ENCODE measurements at regions not wholly inside any gene's neighbourhood (a gene's known extent, or its start where the extent isn't known, plus 50 kb on each side); places are given as distances from the start of the nearest gene placed in this dataset.
A peak's percentile ranks its signal among the peaks of the same experiment; 100 is the strongest.

DNA sequence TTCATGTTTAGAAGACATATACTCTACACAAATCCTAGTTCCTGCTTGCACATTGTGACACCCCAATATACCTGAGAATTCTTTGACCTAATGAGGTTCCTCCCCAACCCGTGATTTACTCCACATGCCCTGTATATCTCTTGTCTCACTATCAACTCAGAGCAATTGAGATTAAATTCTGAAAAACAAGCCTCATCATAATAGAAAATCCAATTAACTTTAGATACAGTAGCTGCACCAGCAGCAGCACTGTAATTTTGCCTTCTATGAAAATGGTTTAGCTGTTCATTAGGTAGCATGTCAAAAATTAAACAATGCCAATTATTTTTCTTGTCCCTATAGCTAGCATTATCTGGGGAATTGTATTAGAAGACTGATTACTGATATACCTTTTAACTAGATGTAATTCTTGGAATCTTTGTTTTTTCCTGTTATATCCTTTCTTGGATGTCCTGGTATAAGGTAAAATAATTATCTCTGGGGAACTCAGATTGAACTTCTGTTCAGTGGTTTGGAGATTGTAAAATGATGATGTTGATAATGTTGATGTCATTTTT is 218.9 kb upstream of the TANK start:
- TF ChIP-seq, protein P1, sequence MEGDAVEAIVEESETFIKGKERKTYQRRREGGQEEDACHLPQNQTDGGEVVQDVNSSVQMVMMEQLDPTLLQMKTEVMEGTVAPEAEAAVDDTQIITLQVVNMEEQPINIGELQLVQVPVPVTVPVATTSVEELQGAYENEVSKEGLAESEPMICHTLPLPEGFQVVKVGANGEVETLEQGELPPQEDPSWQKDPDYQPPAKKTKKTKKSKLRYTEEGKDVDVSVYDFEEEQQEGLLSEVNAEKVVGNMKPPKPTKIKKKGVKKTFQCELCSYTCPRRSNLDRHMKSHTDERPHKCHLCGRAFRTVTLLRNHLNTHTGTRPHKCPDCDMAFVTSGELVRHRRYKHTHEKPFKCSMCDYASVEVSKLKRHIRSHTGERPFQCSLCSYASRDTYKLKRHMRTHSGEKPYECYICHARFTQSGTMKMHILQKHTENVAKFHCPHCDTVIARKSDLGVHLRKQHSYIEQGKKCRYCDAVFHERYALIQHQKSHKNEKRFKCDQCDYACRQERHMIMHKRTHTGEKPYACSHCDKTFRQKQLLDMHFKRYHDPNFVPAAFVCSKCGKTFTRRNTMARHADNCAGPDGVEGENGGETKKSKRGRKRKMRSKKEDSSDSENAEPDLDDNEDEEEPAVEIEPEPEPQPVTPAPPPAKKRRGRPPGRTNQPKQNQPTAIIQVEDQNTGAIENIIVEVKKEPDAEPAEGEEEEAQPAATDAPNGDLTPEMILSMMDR (IDR thresholded peaks at IDR 0.05) = no peak
- no peak overlapping the region for H3K27ac ChIP-seq
- no peaks in the 10 kb centered on the region for H3K27me3 ChIP-seq (replicated peaks; ENCODE audit: insufficient read depth)
- ATAC-seq (ENCODE audit: insufficient number of reproducible peaks, low FRiP score, low read depth) (no peak), DNase-seq (ENCODE audit: low spot score) (no peak)
- no peaks in the 10 kb centered on the region for H3K9me3 ChIP-seq
- no peaks in the 10 kb centered on the region for H3K36me3 ChIP-seq
- peaks cover 0 to 6% of the 10 kb centered on the region in 2 donors for H3K4me1 ChIP-seq (ENCODE audit: control insufficient read depth in 1 of 2, low read depth in 2 of 2)
- no peak overlapping the region for H3K4me3 ChIP-seq

DNA sequence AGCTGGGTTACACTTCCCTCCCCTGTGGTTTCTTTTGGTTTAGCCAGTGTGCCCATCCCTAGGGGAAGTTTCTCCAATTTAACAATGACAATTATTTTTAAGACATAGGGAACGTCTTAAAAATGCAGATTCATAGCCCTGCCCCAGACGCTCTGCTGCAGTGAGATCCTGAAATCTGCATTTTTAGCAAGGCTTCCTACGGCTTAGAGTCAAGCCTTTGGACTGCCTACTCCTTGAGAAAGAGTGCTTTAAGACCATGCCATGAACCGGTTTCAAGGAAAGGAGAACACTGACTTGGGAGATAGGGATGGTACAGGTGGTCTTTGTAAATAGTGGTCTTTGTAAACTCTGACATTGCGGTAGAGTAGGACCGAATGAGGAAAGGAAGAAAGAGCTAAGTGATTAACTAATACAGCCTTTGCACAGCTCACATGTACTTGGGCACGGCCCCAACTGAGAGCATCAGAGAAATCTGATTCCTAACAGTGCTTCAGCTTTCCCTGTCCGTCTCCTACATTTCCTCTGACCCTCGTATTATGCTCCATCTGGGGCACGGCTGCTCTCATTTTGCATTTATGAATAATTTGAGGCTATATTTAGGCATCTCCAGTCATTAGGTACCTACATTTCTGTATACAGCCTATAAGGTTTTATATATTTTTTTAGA is 217.6 kb upstream of the TANK start:
- Histone ChIP-seq H3K9me3 (no peaks in the 10 kb centered on the region), H3K4me3 (no peak overlapping the region), H3K36me3 (no peaks in the 10 kb centered on the region), H3K27me3 (replicated peaks; ENCODE audit: insufficient read depth) (no peaks in the 10 kb centered on the region), H3K4me1 (ENCODE audit: control insufficient read depth in 1 of 2, low read depth in 2 of 2) (peaks cover 0 to 6% of the 10 kb centered on the region in 2 donors), H3K27ac (no peak overlapping the region)
- TF ChIP-seq, protein P1 (IDR thresholded peaks at IDR 0.05) = no peak
- ATAC-seq (ENCODE audit: insufficient number of reproducible peaks, low FRiP score, low read depth) = no peak
- DNase-seq (ENCODE audit: low spot score) = no peak

DNA sequence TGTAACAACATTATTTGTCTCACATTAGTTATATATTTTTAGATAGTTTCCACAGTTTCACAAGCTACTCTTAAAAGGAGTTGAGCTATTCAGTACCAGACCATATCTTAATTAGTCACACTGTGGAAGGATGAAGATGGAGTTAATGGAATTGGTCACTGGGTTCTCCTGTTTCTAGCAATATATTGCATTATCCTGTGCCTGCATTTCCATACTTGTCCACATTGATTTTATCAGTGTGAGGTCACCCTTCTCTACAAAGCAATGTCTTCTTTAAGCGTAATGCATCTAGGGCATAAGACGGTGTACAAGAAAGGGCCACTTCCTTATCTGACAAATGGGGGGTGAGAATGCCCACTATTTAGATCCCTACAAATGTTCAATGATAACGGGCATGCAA is 216.8 kb upstream of the TANK start:
- Histone ChIP-seq H3K36me3 (no peaks in the 10 kb centered on the region), H3K27me3 (replicated peaks; ENCODE audit: insufficient read depth) (no peaks in the 10 kb centered on the region), H3K9me3 (no peaks in the 10 kb centered on the region), H3K4me1 (ENCODE audit: control insufficient read depth in 1 of 2, low read depth in 2 of 2) (peaks cover 0 to 6% of the 10 kb centered on the region in 2 donors), H3K4me3 (no peak overlapping the region), H3K27ac (no peak overlapping the region)
- DNase-seq (ENCODE audit: low spot score) = no peak
- TF ChIP-seq, protein P1 (IDR thresholded peaks at IDR 0.05) = no peak
- no peak for ATAC-seq (ENCODE audit: insufficient number of reproducible peaks, low FRiP score, low read depth)

DNA sequence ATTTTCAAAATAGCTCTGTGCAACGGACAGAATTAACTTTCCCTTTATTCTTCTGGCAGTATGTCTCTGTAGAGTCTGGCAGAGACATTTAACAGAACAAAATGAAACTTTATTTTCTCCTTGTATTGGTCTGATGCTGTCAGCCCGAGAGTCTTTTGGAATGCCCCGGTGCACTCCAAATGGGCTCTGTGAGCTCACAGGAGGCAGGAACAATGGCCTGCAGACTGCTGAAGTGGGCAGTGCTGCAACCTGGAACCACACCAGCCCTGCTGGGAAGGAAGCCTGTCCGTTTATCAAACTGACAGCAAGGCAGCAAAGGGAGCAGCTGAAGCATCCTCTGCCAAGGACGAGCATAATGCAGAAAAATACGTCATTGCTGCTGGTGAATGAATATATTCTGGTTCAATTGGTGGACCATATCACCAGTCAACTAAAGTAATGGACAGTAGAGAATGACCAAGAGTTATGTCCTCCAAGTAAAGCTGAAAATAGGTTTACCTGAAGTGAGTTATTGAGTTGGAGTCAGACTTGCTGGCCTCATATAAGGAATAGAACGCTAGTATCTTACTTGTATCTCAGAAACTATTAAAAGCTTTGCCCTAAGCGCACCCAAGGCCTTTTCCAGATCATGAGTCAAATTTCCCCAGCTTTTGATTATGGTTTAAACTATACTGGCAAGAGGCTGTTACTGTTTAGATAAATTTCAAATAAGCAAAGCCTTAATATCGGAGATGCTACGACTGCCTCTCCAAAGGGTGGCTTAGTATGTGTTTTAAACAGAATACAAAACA is 207.6 kb upstream of the TANK start:
- TF ChIP-seq, protein P1 (IDR thresholded peaks at IDR 0.05) = no peak
- Histone ChIP-seq H3K4me3 (peak overlapping the region; percentile 54), H3K9me3 (no peaks in the 10 kb centered on the region), H3K27ac (peak overlapping the region; percentile 56 to 57), H3K4me1 (ENCODE audit: control insufficient read depth in 1 of 2, low read depth in 2 of 2) (peaks cover 3 to 38% of the 10 kb centered on the region in 2 donors), H3K27me3 (replicated peaks; ENCODE audit: insufficient read depth) (no peaks in the 10 kb centered on the region), H3K36me3 (no peaks in the 10 kb centered on the region)
- ATAC-seq (ENCODE audit: insufficient number of reproducible peaks, low FRiP score, low read depth) = no peak
- peak; percentile 8 for DNase-seq (ENCODE audit: low spot score)

DNA sequence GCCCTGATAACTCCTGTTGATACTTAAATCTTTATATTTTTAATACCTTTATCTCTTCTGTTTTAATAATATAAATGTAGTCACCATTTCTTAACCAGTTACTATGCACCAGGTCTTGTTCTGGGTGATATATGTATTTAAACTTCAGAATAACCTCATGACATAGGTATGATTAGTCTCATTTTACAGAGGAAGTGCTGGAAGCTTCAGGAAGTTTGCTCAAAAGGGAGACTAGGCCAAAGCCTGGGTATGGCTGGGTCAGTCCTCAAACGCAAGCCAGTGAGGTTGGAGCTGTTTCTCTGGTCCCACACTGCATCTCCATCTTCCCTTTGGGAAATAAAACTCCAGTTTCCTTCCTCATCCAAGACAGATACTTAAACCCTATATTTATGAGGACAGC is 204.7 kb upstream of the TANK start:
- TF ChIP-seq, protein P1 (IDR thresholded peaks at IDR 0.05) = no peak
- Histone ChIP-seq H3K27ac (peak overlapping the region; percentile 62 to 69), H3K9me3 (no peaks in the 10 kb centered on the region), H3K36me3 (no peaks in the 10 kb centered on the region), H3K4me3 (no peak overlapping the region), H3K4me1 (ENCODE audit: control insufficient read depth in 1 of 2, low read depth in 2 of 2) (peaks cover 3 to 38% of the 10 kb centered on the region in 2 donors), H3K27me3 (replicated peaks; ENCODE audit: insufficient read depth) (no peaks in the 10 kb centered on the region)
- DNase-seq (ENCODE audit: low spot score) (no peak), ATAC-seq (ENCODE audit: insufficient number of reproducible peaks, low FRiP score, low read depth) (no peak)
